ENCODE measurements at regions not wholly inside any gene's neighbourhood (a gene's known extent, or its start where the extent isn't known, plus 50 kb on each side); places are given as distances from the start of the nearest gene placed in this dataset.

GRCh38 chr18:8932866-8933265 lies 169.6 kb upstream of the NDUFV2 start:
- TF ChIP-seq CTCF (IDR thresholded peaks at IDR 0.05 in 2 of 3, conservative IDR thresholded peaks at IDR 0.05 in 1 of 3; ENCODE audit: insufficient read depth in 2 of 3, low read depth in 1 of 3, low read length in 3 of 3) (no peak), CREB5 (CRISPR knock-in tag; IDR thresholded peaks at IDR 0.05) (no peak), MLX (CRISPR knock-in tag; conservative IDR thresholded peaks at IDR 0.05) (no peak), MYNN (IDR thresholded peaks at IDR 0.05) (no peak), MYNN (CRISPR knock-in tag; IDR thresholded peaks at IDR 0.05) (no peak), VEZF1 (CRISPR knock-in tag; IDR thresholded peaks at IDR 0.05) (no peak), MXI1 (IDR thresholded peaks at IDR 0.05; ENCODE audit: low read depth, low read length) (no peak), FOXA1 (IDR thresholded peaks at IDR 0.05; ENCODE audit: borderline replicate concordance) (no peak), GATAD2B (IDR thresholded peaks at IDR 0.05; ENCODE audit: borderline replicate concordance) (no peak), CBX2 (IDR thresholded peaks at IDR 0.05; ENCODE audit: insufficient read depth, low read length, poor library complexity, severe bottlenecking) (no peak)

Data from K562 (cell line).